Osteoblast (primary cell): ENCODE measurements at regions not wholly inside any gene's neighbourhood (a gene's known extent, or its start where the extent isn't known, plus 50 kb on each side); places are given as distances from the start of the nearest gene placed in this dataset.
A peak's percentile ranks its signal among the peaks of the same experiment; 100 is the strongest.

Source experiments
- DNase-seq: peaks from one replicate; pipeline ENCODE4 v3.0.0; 2011; ENCODE audit warnings: low spot score, mixed read lengths; ENCODE audit not compliant: insufficient read length; ENCODE audit errors: missing footprints
- H2AFZ ChIP-seq: 2 replicates; pipeline ENCODE4 v1.6.0; 2011; ENCODE audit warnings: mild to moderate bottlenecking, low read length
- H3K27ac ChIP-seq: 2 replicates; pipeline ENCODE4 v1.5.1; 2011; ENCODE audit warnings: mild to moderate bottlenecking, low read depth, low read length, moderate library complexity
- H3K27me3 ChIP-seq: 2 replicates; pipeline ENCODE4 v1.6.0; 2012; ENCODE audit warnings: mild to moderate bottlenecking, control low read depth, inconsistent platforms, low read length, moderate library complexity; ENCODE audit not compliant: insufficient read depth
- H3K36me3 ChIP-seq: 2 replicates; pipeline ENCODE4 v1.5.1; 2011; ENCODE audit warnings: mild to moderate bottlenecking, low read length, control low read depth, moderate library complexity; ENCODE audit not compliant: insufficient read depth
- H3K4me1 ChIP-seq: 2 replicates; pipeline ENCODE4 v1.5.1; 2011; ENCODE audit warnings: mild to moderate bottlenecking, low read length, control low read depth, moderate library complexity; ENCODE audit not compliant: insufficient read depth
- H3K4me2 ChIP-seq: 2 replicates; pipeline ENCODE4 v1.6.0; 2011; ENCODE audit warnings: mild to moderate bottlenecking, low read length; ENCODE audit not compliant: insufficient read depth
- H3K4me3 ChIP-seq: fragments of 200-600 bp; sonication (generic); 3 replicates; pipeline ENCODE4 v1.5.1; 2012; ENCODE audit warnings: mild to moderate bottlenecking, low read length, inconsistent platforms; ENCODE audit not compliant: insufficient read depth
- H3K79me2 ChIP-seq: 2 replicates; pipeline ENCODE4 v1.6.0; 2012; ENCODE audit warnings: mild to moderate bottlenecking, low read length, control low read depth, inconsistent platforms; ENCODE audit not compliant: insufficient read depth
- H3K9me3 ChIP-seq: 2 replicates; pipeline ENCODE4 v1.5.1; 2011; ENCODE audit warnings: low read depth, low read length, control low read depth
- H4K20me1 ChIP-seq: 2 replicates; pipeline ENCODE4 v1.6.0; 2012; ENCODE audit warnings: mild to moderate bottlenecking, low read length, control low read depth; ENCODE audit not compliant: insufficient read depth
- TF ChIP-seq, protein P1 (sequence below): IDR thresholded peaks from 2 replicates; pipeline ENCODE4 v1.5.1; 2011; ENCODE audit warnings: mild to moderate bottlenecking, low read depth, low read length, moderate library complexity; ENCODE audit errors: extremely low read depth

DNA sequence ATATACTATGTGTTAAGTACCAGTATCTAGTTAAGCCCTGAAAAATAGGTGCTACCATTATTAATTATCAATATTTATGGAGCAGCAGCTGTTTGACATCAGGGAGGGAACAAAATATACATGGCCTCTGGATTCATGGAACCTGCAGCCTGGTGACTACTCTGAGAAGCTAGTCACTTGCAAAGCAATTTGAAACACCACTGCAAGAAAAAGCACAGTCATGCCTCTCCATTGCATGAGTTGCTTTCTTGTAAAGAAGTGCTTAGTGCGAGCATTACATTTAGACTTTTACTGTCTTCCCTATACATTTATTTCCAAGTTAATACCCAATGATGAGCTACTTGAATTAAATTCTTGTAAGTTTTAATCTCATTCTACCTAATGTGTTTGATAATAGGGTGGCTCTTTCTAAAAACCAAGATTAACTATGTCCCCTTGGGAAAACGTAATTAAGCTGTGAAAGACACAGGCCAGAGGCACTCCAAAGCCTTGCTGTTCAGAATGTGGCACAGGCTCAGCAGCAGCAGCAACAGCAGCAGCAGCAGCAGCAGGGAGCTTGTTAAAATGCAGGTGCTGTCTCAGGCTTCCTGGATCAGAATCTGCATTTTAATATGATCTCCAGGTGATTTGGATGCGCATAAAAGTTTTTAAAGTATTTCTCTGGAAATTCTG is 83.6 kb downstream of the PFDN4 start:
- H3K4me3 ChIP-seq: no peak overlapping the region
- no peaks in the 10 kb centered on the region for H3K9me3 ChIP-seq
- H3K79me2 ChIP-seq: no peaks in the 10 kb centered on the region
- H3K27me3 ChIP-seq: no peaks in the 10 kb centered on the region
- H3K36me3 ChIP-seq: no peaks in the 10 kb centered on the region
- H2AFZ ChIP-seq: no peak overlapping the region
- H3K27ac ChIP-seq: no peak overlapping the region
- no peaks in the 10 kb centered on the region for H4K20me1 ChIP-seq
- DNase-seq: no peak
- no peaks in the 10 kb centered on the region for H3K4me1 ChIP-seq
- TF ChIP-seq, protein P1, sequence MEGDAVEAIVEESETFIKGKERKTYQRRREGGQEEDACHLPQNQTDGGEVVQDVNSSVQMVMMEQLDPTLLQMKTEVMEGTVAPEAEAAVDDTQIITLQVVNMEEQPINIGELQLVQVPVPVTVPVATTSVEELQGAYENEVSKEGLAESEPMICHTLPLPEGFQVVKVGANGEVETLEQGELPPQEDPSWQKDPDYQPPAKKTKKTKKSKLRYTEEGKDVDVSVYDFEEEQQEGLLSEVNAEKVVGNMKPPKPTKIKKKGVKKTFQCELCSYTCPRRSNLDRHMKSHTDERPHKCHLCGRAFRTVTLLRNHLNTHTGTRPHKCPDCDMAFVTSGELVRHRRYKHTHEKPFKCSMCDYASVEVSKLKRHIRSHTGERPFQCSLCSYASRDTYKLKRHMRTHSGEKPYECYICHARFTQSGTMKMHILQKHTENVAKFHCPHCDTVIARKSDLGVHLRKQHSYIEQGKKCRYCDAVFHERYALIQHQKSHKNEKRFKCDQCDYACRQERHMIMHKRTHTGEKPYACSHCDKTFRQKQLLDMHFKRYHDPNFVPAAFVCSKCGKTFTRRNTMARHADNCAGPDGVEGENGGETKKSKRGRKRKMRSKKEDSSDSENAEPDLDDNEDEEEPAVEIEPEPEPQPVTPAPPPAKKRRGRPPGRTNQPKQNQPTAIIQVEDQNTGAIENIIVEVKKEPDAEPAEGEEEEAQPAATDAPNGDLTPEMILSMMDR: no peak
- no peak overlapping the region for H3K4me2 ChIP-seq

DNA sequence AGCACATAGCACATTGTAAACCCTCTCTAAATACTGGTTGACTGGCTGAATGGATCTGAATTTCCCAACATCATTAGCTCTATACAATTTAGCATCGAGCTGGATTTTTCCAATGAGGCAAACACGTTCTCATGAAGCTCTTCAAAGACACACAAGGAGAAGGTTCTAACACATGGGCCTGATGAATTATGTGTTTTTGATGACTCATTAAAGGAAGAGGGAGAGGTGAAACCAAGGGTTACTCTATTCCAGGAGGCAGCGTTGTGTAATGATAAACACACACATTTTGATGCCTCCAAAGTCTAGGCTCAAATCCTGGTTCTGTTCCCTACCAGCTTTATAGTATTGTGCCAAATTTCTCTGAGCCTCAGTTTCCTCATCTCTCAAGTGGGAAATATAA is 84.3 kb downstream of the PFDN4 start:
- no peaks in the 10 kb centered on the region for H3K79me2 ChIP-seq
- no peaks in the 10 kb centered on the region for H3K4me1 ChIP-seq
- no peaks in the 10 kb centered on the region for H4K20me1 ChIP-seq
- no peak overlapping the region for H3K4me2 ChIP-seq
- H2AFZ ChIP-seq: no peak overlapping the region
- no peaks in the 10 kb centered on the region for H3K36me3 ChIP-seq
- TF ChIP-seq, protein P1: no peak
- DNase-seq: no peak
- no peaks in the 10 kb centered on the region for H3K27me3 ChIP-seq
- H3K27ac ChIP-seq: no peak overlapping the region
- H3K9me3 ChIP-seq: no peaks in the 10 kb centered on the region
- H3K4me3 ChIP-seq: no peak overlapping the region

DNA sequence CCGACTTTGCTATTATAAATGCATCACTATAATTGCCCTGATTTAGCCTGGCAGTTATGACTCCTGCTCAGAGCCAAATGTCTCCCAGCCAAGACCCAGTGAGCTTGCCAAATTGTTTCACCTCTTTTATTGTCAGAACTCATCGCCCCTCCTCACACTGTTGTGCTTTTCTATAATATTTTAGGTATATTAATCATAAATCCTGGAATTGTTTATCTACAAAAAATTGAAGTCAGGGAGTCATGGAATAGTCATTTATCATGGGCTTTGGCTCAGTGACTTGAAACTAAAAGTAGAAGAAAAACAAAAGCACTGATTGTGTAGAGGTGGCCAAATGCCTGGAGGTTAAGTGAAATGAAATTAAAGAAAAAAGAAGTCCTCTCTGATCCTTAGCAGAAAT is 85.6 kb downstream of the PFDN4 start:
- no peak overlapping the region for H2AFZ ChIP-seq
- H3K4me2 ChIP-seq: peak overlapping the region; percentile 26
- H3K9me3 ChIP-seq: no peaks in the 10 kb centered on the region
- no peaks in the 10 kb centered on the region for H3K79me2 ChIP-seq
- TF ChIP-seq, protein P1: no peak
- H3K4me1 ChIP-seq: no peaks in the 10 kb centered on the region
- no peak overlapping the region for H3K27ac ChIP-seq
- no peaks in the 10 kb centered on the region for H3K36me3 ChIP-seq
- H4K20me1 ChIP-seq: no peaks in the 10 kb centered on the region
- no peak for DNase-seq
- no peak overlapping the region for H3K4me3 ChIP-seq
- no peaks in the 10 kb centered on the region for H3K27me3 ChIP-seq

DNA sequence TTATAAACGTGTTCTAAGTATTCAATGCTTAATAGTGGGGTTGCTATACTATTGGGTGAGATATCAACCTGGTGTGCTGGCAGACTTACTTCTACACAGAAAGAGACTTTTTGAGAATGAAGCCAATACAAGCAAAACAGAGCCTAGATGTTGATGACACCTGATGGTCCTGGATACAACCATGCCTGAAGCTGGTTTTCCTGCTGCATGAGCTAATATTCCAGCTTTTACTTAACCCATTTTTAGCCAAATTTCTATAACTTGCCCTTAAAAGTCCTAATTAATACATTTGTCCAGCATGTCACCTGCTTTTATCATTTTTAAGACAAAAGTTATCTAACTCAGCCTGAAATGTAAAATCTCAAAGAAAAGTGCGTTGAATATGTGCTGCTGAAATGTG is 86.2 kb downstream of the PFDN4 start:
- H2AFZ ChIP-seq: no peak overlapping the region
- no peak overlapping the region for H3K27ac ChIP-seq
- H3K4me2 ChIP-seq: no peak overlapping the region
- no peaks in the 10 kb centered on the region for H4K20me1 ChIP-seq
- TF ChIP-seq, protein P1: no peak
- no peak overlapping the region for H3K4me3 ChIP-seq
- H3K27me3 ChIP-seq: no peaks in the 10 kb centered on the region
- no peaks in the 10 kb centered on the region for H3K79me2 ChIP-seq
- no peaks in the 10 kb centered on the region for H3K4me1 ChIP-seq
- no peaks in the 10 kb centered on the region for H3K36me3 ChIP-seq
- H3K9me3 ChIP-seq: no peaks in the 10 kb centered on the region
- no peak for DNase-seq
